Epithelial cell of proximal tubule (primary cell): ENCODE measurements at regions not wholly inside any gene's neighbourhood (a gene's known extent, or its start where the extent isn't known, plus 50 kb on each side); places are given as distances from the start of the nearest gene placed in this dataset.

Experiments used
- DNase-seq: peaks from one replicate; pipeline ENCODE4 v3.0.0-alpha.2; 2011; ENCODE audit warnings: low read depth
- H3K4me3 ChIP-seq: 2 replicates; pipeline ENCODE4 v1.5.1; 2011; ENCODE audit warnings: low read depth, mild to moderate bottlenecking, low read length
- TF ChIP-seq, protein P1 (sequence below): conservative IDR thresholded peaks from 2 replicates; pipeline ENCODE4 v1.5.1; 2012; ENCODE audit warnings: low read depth, mild to moderate bottlenecking, low read length

DNA sequence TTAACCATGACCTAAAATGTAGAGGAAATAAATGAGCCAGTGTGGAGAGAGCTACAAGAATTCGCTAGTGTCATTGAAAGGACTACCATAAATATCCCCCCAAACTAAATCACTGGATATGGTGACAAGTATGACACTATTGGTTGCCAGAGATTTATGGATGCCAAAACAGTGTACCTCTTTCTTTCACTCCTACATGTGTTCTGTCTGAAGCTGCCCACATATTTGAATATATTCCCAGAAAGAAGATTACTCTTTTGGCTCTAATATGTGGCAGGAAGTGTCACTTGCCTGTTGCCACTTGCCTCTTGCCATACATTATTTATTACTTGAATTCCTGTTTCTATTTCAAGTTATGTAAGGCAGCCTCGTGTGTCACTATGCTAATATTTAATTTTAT, 1573.6 kb downstream of the TECRL start:
- no peak overlapping the region for H3K4me3 ChIP-seq
- TF ChIP-seq, protein P1, sequence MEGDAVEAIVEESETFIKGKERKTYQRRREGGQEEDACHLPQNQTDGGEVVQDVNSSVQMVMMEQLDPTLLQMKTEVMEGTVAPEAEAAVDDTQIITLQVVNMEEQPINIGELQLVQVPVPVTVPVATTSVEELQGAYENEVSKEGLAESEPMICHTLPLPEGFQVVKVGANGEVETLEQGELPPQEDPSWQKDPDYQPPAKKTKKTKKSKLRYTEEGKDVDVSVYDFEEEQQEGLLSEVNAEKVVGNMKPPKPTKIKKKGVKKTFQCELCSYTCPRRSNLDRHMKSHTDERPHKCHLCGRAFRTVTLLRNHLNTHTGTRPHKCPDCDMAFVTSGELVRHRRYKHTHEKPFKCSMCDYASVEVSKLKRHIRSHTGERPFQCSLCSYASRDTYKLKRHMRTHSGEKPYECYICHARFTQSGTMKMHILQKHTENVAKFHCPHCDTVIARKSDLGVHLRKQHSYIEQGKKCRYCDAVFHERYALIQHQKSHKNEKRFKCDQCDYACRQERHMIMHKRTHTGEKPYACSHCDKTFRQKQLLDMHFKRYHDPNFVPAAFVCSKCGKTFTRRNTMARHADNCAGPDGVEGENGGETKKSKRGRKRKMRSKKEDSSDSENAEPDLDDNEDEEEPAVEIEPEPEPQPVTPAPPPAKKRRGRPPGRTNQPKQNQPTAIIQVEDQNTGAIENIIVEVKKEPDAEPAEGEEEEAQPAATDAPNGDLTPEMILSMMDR, result no peak
- DNase-seq, result no peak

DNA sequence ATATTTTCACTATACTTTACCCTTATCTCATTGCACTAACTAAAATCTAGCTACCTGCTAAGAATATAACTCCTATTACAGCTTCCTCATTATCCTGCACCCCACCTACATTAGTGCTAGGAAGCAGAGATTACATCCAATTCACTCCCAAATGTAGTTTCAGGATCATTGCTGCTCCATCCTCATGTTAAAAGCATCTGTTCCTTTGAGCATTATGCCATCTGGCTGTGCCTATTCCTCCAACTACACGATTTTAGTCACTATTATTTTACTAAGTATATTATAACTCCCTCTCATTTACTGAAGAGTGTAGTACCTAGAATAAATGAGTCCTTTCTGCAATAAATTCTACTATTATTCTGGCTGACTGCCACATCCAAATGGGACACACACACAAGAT, 1586.9 kb downstream of the TECRL start:
- DNase-seq, result no peak
- no peak overlapping the region for H3K4me3 ChIP-seq
- TF ChIP-seq, protein P1, result no peak

DNA sequence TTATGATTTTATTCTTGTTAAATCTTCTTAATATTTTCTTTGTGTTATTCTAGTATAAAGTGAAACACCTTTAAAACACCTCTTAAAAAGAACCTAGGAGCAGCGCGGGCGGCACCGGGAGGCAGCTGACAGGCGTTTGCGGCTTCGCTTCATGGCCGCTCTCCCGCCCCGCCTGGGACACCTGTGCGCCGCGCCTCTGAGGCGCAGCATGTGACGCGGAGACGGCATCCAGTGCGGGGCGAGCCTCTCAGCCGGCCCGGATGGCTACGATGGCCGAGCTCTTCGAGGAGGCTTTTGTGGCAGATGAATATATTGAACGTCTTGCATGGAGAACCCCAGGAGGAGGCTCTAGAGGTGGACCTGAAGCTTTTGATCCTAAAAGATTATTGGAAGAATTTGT, 1592.7 kb downstream of the TECRL start:
- no peak overlapping the region for H3K4me3 ChIP-seq
- TF ChIP-seq, protein P1, result no peak

DNA sequence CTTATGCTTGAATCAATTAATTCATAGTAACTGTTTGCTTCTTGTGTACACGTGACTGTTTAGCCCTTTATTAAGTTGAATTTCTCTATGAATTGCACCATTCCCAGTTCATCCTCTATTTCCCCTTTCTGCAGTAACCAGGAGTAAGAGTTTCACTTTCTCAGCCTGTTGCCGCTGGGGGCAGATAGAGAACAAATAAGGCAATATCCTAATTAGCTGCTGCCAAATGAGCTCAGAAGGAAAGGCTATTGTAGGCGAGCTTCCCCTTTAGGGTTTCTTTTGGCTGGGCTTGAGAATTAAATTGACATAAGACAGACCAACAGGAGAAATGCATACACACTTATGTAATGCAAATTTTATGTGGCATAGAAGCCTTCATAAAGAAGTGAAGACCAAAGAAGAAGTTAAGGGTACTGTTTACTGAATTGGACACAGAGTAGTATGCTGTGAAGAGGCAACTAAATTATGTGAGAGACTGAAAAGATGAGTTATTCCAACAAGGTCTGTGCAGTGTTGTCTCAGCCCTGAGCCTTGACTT, 1594.7 kb downstream of the TECRL start:
- DNase-seq, result no peak
- TF ChIP-seq, protein P1, result no peak
- H3K4me3 ChIP-seq, result no peak overlapping the region

More for the DNA sequence above, 1592.7 kb downstream of the TECRL start:
- no peak for DNase-seq

DNA sequence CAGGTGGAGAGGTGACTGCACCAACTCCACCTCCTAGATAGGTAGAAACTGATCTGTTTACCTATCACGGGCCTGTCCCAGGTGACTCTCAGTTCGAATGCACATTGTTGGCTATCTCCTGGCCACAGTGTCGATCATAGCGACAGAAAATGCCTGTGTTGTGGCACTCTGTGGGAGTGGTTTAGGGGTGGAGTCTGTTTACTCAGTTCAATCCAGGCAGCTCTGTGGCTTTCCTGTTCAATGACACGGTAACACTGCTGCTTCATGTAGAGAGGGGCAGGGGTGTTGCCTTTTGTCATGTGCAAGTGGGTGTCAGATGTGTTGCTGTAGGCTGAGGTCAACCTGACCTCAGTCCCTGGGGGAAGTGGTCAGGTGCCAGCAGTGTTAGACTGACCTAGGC, 1602.4 kb downstream of the TECRL start:
- TF ChIP-seq, protein P1, result no peak
- no peak for DNase-seq

DNA sequence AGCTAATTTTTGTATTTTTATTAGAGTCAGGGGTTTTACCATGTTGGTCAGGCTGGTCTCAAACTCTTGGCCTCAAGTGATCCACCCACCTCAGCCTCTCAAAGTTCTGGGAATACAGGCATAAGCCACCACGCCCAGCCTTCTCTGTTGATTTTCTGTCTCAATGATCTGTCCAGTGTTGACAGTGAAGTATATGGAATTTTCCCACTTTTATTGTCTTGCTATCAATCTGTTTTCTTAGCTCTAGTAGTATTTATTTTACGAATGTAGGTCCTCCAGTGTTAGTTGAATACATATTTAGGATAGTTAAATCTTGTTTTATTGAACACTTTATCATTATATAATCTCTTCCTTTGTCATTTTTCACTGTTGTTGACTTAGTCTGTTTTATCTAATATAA, 1603.9 kb downstream of the ADGRL3 start:
- TF ChIP-seq, protein P1, result no peak
- H3K4me3 ChIP-seq, result no peak overlapping the region
- DNase-seq, result no peak

More for the DNA sequence above, 1602.4 kb downstream of the TECRL start:
- no peak overlapping the region for H3K4me3 ChIP-seq

DNA sequence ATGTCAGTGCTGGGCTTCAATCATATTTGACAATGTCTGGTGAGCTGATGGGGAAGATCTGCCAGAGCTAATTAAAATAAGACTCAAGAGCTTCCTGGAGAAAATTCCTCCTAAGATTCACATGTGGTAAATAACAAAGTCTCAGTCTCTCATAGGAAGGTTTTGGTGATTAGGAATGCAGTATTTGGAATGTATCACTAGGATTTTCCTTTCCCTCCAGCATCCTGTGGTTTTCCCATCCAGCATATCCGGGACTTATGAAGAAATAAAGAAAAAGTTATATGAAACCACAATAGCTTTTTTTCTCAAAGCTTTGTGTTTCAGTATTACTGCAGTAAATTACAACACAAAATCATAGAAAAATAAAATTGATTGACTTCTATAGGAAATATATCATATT, 1597.1 kb downstream of the ADGRL3 start:
- TF ChIP-seq, protein P1, result no peak
- DNase-seq, result no peak
- H3K4me3 ChIP-seq, result no peak overlapping the region
